Keratinocyte (primary cell): ENCODE measurements at regions not wholly inside any gene's neighbourhood (a gene's known extent, or its start where the extent isn't known, plus 50 kb on each side); places are given as distances from the start of the nearest gene placed in this dataset.

Source experiments
- DNase-seq: peaks from one replicate; pipeline ENCODE4 v3.0.0-alpha.2; 2011; ENCODE audit warnings: low read depth, missing footprints, low spot score
- FAIRE-seq: peaks from 2 replicates; lab custom pipeline; 2011; peaks lifted over from hg19 to GRCh38; lab: Jason Lieb, UNC
- H2AFZ ChIP-seq: 2 replicates; pipeline ENCODE4 v1.6.0; 2012; ENCODE audit warnings: low read length, control low read depth, inconsistent platforms; ENCODE audit not compliant: control insufficient read depth
- H3K27ac ChIP-seq: 2 replicates; pipeline ENCODE4 v1.5.1; 2011; ENCODE audit warnings: low read length; ENCODE audit not compliant: control insufficient read depth, insufficient read depth
- H3K27me3 ChIP-seq: 3 replicates; pipeline ENCODE4 v1.6.0; 2011; ENCODE audit warnings: low read length; ENCODE audit not compliant: control insufficient read depth, insufficient read depth; ENCODE audit errors: extremely low read depth
- H3K36me3 ChIP-seq, 2 experiments: 2 replicates in 1 of 2; 3 replicates in 1 of 2; pipeline ENCODE4 v1.5.1; 2011; ENCODE audit warnings: low read length in 2 of 2, mild to moderate bottlenecking in 1 of 2; ENCODE audit not compliant: control insufficient read depth in 2 of 2, insufficient read depth in 2 of 2; ENCODE audit errors: extremely low read depth in 1 of 2
- H3K4me1 ChIP-seq: 3 replicates; pipeline ENCODE4 v1.5.1; 2011; ENCODE audit warnings: low read length; ENCODE audit not compliant: control insufficient read depth, insufficient read depth; ENCODE audit errors: extremely low read depth
- H3K4me2 ChIP-seq: 3 replicates; pipeline ENCODE4 v1.6.0; 2011; ENCODE audit warnings: low read depth, low read length; ENCODE audit not compliant: control insufficient read depth, insufficient read depth; ENCODE audit errors: extremely low read depth
- H3K4me3 ChIP-seq, 3 experiments: fragments of 200-600 bp in 1 of 3; sonication (generic) in 1 of 3; 2 replicates in 2 of 3; 3 replicates in 1 of 3; pipeline ENCODE4 v1.5.1; 2011 to 2016; ENCODE audit warnings: low read length in 3 of 3, mild to moderate bottlenecking in 3 of 3, control low read depth in 2 of 3, inconsistent platforms in 1 of 3, low read depth in 1 of 3, mixed read lengths in 1 of 3, mixed run types in 1 of 3, moderate library complexity in 1 of 3; ENCODE audit not compliant: control insufficient read depth in 2 of 3, insufficient read depth in 2 of 3; ENCODE audit errors: extremely low read depth in 1 of 3
- H3K79me2 ChIP-seq: 2 replicates; pipeline ENCODE4 v1.6.0; 2012; ENCODE audit warnings: low read length; ENCODE audit not compliant: control insufficient read depth, insufficient read depth
- H3K9ac ChIP-seq: 3 replicates; pipeline ENCODE4 v1.6.0; 2011; ENCODE audit warnings: low read length; ENCODE audit not compliant: control insufficient read depth, insufficient read depth; ENCODE audit errors: extremely low read depth
- H3K9me1 ChIP-seq: 3 replicates; pipeline ENCODE4 v1.6.0; 2011; ENCODE audit warnings: low read length; ENCODE audit not compliant: control insufficient read depth, insufficient read depth; ENCODE audit errors: extremely low read depth
- H3K9me3 ChIP-seq: 2 replicates; pipeline ENCODE4 v1.5.1; 2012; ENCODE audit warnings: low read depth, low read length; ENCODE audit not compliant: control insufficient read depth
- H4K20me1 ChIP-seq: 3 replicates; pipeline ENCODE4 v1.6.0; 2011; ENCODE audit warnings: low read length; ENCODE audit not compliant: control insufficient read depth, insufficient read depth; ENCODE audit errors: extremely low read depth
- CTCF ChIP-seq, 3 experiments: IDR thresholded peaks in 1 of 3; conservative IDR thresholded peaks in 1 of 3; optimal IDR thresholded peaks in 1 of 3; 2 replicates in 2 of 3; 3 replicates in 1 of 3; pipeline versions ENCODE3 to v1.5.1; 2011; ENCODE audit warnings: low read length in 3 of 3, mild to moderate bottlenecking in 3 of 3, moderate library complexity in 2 of 3, control low read depth in 1 of 3, inconsistent platforms in 1 of 3; ENCODE audit not compliant: insufficient read depth in 2 of 3; ENCODE audit errors: extremely low read depth in 1 of 3
- EZH2 ChIP-seq: IDR thresholded peaks from one replicate; pipeline ENCODE4 v1.6.1; 2012; ENCODE audit warnings: inconsistent platforms, mild to moderate bottlenecking, low read length, moderate library complexity
- dilution Hi-C: fragments of 300-500 bp; cut with MboI; formaldehyde crosslinking; loops from one replicate; pipeline ENCODE4 v1.7.0; 2020; ENCODE audit warnings: low sequenced_read_pairs; ENCODE audit not compliant: extremely low pct_ligation_motif_present

- H3K27ac ChIP-seq, result no peak overlapping the region
- no peaks in the 10 kb centered on the region for H3K4me1 ChIP-seq
- no peaks in the 10 kb centered on the region for H3K27me3 ChIP-seq
- no peak overlapping the region for H3K4me3 ChIP-seq
- H3K9me3 ChIP-seq, result peaks cover under 1% of the 10 kb centered on the region
- no peak overlapping the region for H2AFZ ChIP-seq
- H3K79me2 ChIP-seq, result no peaks in the 10 kb centered on the region
- H3K9ac ChIP-seq, result no peak overlapping the region
- H4K20me1 ChIP-seq, result no peaks in the 10 kb centered on the region
- FAIRE-seq (no peak), DNase-seq (no peak)
- no peaks in the 10 kb centered on the region for H3K36me3 ChIP-seq
- TF ChIP-seq EZH2, result no peak
- TF ChIP-seq CTCF (optimal IDR thresholded peaks at IDR 0.05 in 1 of 3, IDR thresholded peaks at IDR 0.05 in 1 of 3, conservative IDR thresholded peaks at IDR 0.05 in 1 of 3; ENCODE audit: extremely low read depth in 1 of 3, insufficient read depth in 2 of 3, low read length in 3 of 3), result no peak
- H3K4me2 ChIP-seq, result no peak overlapping the region
- H3K9me1 ChIP-seq, result no peaks in the 10 kb centered on the region
- dilution Hi-C loops, result no loop called here
Measured at GRCh38 chr4:3675251-3676115, 90.7 kb upstream of the ADRA2C start.

GRCh38 chr4:3674479-3674851, 91.7 kb upstream of the ADRA2C start:
- Histone ChIP-seq H3K4me1 (no peaks in the 10 kb centered on the region), H2AFZ (no peak overlapping the region), H3K4me2 (no peak overlapping the region), H3K36me3 (no peaks in the 10 kb centered on the region), H4K20me1 (no peaks in the 10 kb centered on the region), H3K27me3 (no peaks in the 10 kb centered on the region), H3K27ac (no peak overlapping the region), H3K79me2 (no peaks in the 10 kb centered on the region), H3K9me3 (peaks cover 3% of the 10 kb centered on the region), H3K9ac (no peak overlapping the region), H3K9me1 (no peaks in the 10 kb centered on the region), H3K4me3 (no peak overlapping the region)
- DNase-seq (no peak), FAIRE-seq (no peak)
- dilution Hi-C loops, result no loop called here
- TF ChIP-seq CTCF (optimal IDR thresholded peaks at IDR 0.05 in 1 of 3, IDR thresholded peaks at IDR 0.05 in 1 of 3, conservative IDR thresholded peaks at IDR 0.05 in 1 of 3; ENCODE audit: extremely low read depth in 1 of 3, insufficient read depth in 2 of 3, low read length in 3 of 3) (no peak), EZH2 (no peak)
